IPS DF 6.9 (cell line): ENCODE measurements at regions not wholly inside any gene's neighbourhood (a gene's known extent, or its start where the extent isn't known, plus 50 kb on each side); places are given as distances from the start of the nearest gene placed in this dataset.
"Not testable (repeated sequence)": the region's sequence is repeated elsewhere in the genome, so short reads cannot be mapped to it uniquely, and the experiment has no call there.

Source experiments
- DNase-seq: peaks from one replicate; pipeline ENCODE4 v3.0.0-alpha.2; 2013; ENCODE audit warnings: low read depth, low spot score
- H3K27ac ChIP-seq: one replicate; pipeline ENCODE4 v1.5.1; 2013; ENCODE audit warnings: low read length, control low read depth
- H3K27me3 ChIP-seq: 2 replicates; pipeline ENCODE4 v1.6.1; 2013; ENCODE audit warnings: mild to moderate bottlenecking, low read length; ENCODE audit not compliant: control insufficient read depth, insufficient read depth
- H3K36me3 ChIP-seq: 2 replicates; pipeline ENCODE4 v1.6.1; 2013; ENCODE audit warnings: low read length; ENCODE audit not compliant: control insufficient read depth, insufficient read depth
- H3K4me1 ChIP-seq: 2 replicates; pipeline ENCODE4 v1.6.1; 2013; ENCODE audit warnings: low read length; ENCODE audit not compliant: control insufficient read depth, insufficient read depth
- H3K4me3 ChIP-seq: 2 replicates; pipeline ENCODE4 v1.5.1; 2013; ENCODE audit warnings: mild to moderate bottlenecking, low read length
- H3K9me3 ChIP-seq: 2 replicates; pipeline ENCODE4 v1.6.1; 2013; ENCODE audit warnings: low read length, inconsistent platforms; ENCODE audit not compliant: control insufficient read depth, insufficient read depth
- WGBS: extraction: QIAGEN DNeasy Blood & Tissue Kit; methylation state at CpG from one replicate; pipeline ENCODE4 v1.1.7; 2013; ENCODE audit warnings: mixed read lengths, missing lambda C conversion rate; ENCODE audit not compliant: insufficient read length, insufficient coverage; 5-methylcytosine and 5-hydroxymethylcytosine counted together

DNA sequence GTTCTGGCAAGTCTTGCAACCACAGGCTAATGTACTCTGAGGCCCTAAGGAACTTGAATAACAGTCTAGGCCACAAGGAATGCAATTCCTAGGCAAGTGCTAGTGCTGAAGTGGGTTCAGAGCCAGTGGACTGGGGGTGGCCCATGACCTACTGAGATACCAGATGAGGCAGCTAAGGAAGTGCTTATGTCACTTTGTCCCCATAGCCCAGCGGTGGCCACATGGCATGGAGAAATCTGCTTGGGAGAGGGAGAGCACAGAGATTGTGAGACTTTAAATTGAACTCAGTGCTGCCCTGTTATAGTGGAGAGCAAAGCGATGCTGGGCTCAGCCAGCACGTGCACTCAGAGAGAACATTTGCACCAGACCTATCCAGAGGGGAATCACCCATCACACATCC lies 629.5 kb downstream of the JRKL start:
- H3K36me3 ChIP-seq: no peaks in the 10 kb centered on the region
- no peaks in the 10 kb centered on the region for H3K27me3 ChIP-seq
- no peak overlapping the region for H3K4me3 ChIP-seq
- DNase-seq: no peak
- H3K27ac ChIP-seq: no peak overlapping the region
- no peaks in the 10 kb centered on the region for H3K9me3 ChIP-seq
- no CpG with 5 or more reads among the region's 3 CpGs for WGBS
- H3K4me1 ChIP-seq: no peaks in the 10 kb centered on the region

- Histone ChIP-seq H3K9me3 (no peaks in the 10 kb centered on the region), H3K4me1 (no peaks in the 10 kb centered on the region), H3K4me3 (no peak overlapping the region), H3K36me3 (no peaks in the 10 kb centered on the region), H3K27me3 (no peaks in the 10 kb centered on the region), H3K27ac (no peak overlapping the region)
- DNase-seq: no peak
These were observed 629.9 kb downstream of the JRKL start for GRCh38 chr11:97019754-97020153.

DNA sequence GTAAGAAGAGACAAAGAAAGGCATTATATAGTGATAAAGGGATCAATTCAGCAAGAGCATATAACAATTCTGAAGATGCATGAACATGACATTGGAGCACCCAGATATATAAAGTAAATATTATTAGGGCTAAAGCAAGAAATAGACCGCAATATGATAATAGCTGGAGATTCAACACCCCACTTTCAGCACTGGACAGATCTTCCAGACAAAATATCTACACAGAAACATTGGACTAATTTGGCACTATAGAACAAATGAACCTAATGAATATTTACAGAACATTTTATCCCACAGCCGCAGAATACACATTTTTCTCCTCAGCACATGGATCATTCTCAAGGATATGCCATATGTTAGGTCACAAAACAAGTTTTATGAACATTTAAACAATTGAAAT lies 633.1 kb downstream of the JRKL start:
- no CpG with 5 or more reads among the region's 2 CpGs for WGBS
- H3K4me1 ChIP-seq: no peaks in the 10 kb centered on the region
- H3K4me3 ChIP-seq: no peak overlapping the region
- H3K9me3 ChIP-seq: no peaks in the 10 kb centered on the region
- H3K36me3 ChIP-seq: no peaks in the 10 kb centered on the region
- H3K27me3 ChIP-seq: no peaks in the 10 kb centered on the region
- no peak overlapping the region for H3K27ac ChIP-seq
- no peak for DNase-seq

DNA sequence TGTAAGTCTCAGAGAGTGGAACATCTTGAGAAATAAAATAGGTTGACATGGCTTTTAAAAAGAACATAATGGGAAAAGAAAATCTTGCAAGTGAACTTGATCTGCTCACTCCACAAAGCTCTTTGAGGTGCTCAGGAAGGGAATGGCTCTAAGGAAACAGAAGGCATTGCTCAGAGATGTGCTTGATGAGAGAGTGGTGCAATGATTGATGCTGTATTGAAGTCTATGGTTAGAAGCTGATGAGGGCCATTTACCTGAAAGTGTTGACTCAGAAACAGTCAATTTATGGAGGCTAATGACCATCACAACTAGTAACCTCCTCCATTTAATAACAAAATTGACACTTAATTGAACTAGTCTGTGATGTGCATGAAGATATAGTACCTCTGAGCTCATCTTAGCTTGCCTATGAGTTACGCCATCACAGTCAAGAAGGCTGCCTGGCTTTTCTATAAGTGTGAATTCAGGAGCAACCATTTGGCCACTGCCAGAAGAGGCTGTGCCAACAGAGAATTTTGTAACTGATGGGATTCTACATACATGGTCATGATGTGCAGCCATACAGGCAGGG lies 639.1 kb downstream of the JRKL start:
- H3K27ac ChIP-seq: no peak overlapping the region
- WGBS: no CpG with 5 or more reads among the region's 1 CpG
- no peak overlapping the region for H3K4me3 ChIP-seq
- no peaks in the 10 kb centered on the region for H3K36me3 ChIP-seq
- no peaks in the 10 kb centered on the region for H3K27me3 ChIP-seq
- DNase-seq: no peak
- H3K4me1 ChIP-seq: no peaks in the 10 kb centered on the region
- H3K9me3 ChIP-seq: no peaks in the 10 kb centered on the region

DNA sequence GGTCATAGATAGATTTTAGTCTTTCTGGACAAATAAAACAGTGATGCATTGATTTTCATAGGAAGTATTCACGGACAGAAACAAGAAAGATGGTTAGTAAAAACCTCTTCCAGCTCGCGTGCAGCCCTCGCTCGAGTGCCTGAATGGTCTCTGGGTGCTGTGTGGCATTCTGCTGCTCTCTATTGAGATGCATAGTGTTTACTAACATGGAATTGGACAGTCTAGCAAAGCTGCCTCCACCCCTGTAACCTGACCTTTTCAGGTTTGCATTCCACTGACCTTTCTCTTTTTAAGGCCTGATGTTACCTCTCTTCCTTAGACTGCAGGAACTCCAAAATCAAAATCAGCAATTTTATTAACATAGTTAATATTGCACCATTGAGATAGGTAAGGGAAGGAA lies 643.4 kb downstream of the JRKL start:
- Histone ChIP-seq H3K36me3 (no peaks in the 10 kb centered on the region), H3K4me1 (no peaks in the 10 kb centered on the region), H3K27ac (no peak overlapping the region), H3K4me3 (no peak overlapping the region), H3K9me3 (no peaks in the 10 kb centered on the region), H3K27me3 (no peaks in the 10 kb centered on the region)
- no peak for DNase-seq
- no CpG with 5 or more reads among the region's 5 CpGs for WGBS

DNA sequence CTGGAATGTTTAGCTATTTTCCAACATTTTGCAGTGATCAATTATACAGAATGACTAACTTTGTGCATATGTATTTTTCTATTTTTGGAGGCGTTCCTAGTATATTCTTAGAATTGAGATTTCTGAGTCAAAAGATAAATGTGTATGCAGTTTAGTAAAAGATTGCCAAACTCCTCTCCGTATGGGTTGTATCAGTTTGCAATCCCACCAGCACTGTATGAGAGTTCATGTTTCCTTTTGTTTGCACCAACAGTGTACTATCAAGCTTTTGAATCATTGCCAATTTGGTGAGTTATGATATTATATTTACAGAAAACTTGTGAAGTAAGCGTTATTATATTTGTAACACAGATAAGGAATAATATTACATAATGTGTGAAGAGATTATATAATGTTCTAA lies 658.7 kb downstream of the JRKL start:
- H3K4me3 ChIP-seq: no peak overlapping the region
- no peaks in the 10 kb centered on the region for H3K27me3 ChIP-seq
- H3K4me1 ChIP-seq: no peaks in the 10 kb centered on the region
- no peak for DNase-seq
- H3K9me3 ChIP-seq: no peaks in the 10 kb centered on the region
- WGBS: no CpG with 5 or more reads among the region's 3 CpGs
- H3K27ac ChIP-seq: no peak overlapping the region
- no peaks in the 10 kb centered on the region for H3K36me3 ChIP-seq

DNA sequence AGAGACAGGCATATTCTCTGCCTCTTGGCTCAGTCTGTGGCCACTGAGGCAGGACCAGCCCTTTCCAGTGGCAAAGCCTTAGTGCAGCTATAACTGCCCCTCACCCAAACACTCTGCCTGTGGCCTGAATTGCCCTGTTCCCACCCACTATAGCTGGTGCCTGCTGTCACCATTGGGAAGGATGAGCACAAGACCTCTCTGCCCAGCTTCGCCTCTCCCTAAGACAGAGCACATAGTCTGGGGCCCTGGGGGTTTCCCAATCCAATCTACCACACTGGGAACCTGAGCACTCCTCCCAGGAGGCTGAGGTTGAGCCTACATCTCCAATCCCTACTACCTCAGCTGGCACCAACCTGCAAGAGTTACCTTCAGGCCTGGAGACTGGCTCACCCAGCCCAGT lies 670.4 kb downstream of the JRKL start:
- WGBS: no CpG with 5 or more reads among the region's 1 CpG
- Histone ChIP-seq H3K27ac (no peak overlapping the region), H3K36me3 (no peaks in the 10 kb centered on the region), H3K27me3 (no peaks in the 10 kb centered on the region), H3K4me1 (no peaks in the 10 kb centered on the region), H3K4me3 (no peak overlapping the region), H3K9me3 (no peaks in the 10 kb centered on the region)
- no peak for DNase-seq

DNA sequence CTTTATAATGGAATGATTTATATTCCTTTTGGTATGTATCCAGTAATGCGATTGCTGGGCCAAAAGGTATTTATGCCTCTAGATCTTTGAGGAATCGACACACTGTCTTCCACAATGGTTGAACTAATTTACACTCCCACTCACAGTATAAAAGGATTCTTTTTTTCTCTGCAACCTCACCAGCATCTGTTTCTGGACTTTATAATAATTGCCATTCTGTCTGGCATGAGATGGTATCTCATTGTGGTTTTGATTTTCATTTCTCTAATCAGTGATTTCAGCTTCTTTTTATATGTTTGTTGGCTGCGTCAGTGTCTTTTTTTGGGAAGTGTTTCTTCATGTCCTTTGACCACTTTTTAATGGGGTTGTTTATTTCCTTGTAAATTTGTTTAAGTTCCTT lies 679.3 kb downstream of the JRKL start:
- Histone ChIP-seq H3K27ac (no peak overlapping the region), H3K4me1 (no peaks in the 10 kb centered on the region), H3K36me3 (no peaks in the 10 kb centered on the region), H3K27me3 (no peaks in the 10 kb centered on the region), H3K4me3 (no peak overlapping the region), H3K9me3 (no peaks in the 10 kb centered on the region)
- no CpG with 5 or more reads among the region's 3 CpGs for WGBS
- no peak for DNase-seq

GRCh38 chr11:97072420-97072819 lies 682.6 kb downstream of the JRKL start:
- Histone ChIP-seq H3K9me3 (no peaks in the 10 kb centered on the region), H3K27me3 (no peaks in the 10 kb centered on the region), H3K4me1 (no peaks in the 10 kb centered on the region), H3K36me3 (no peaks in the 10 kb centered on the region), H3K4me3 (no peak overlapping the region), H3K27ac (no peak overlapping the region)
- WGBS: no CpG with 5 or more reads among the region's 2 CpGs
- no peak for DNase-seq

GRCh38 chr11:97076666-97077065 lies 686.9 kb downstream of the JRKL start:
- not testable (repeated sequence) for H3K36me3 ChIP-seq, H3K27ac ChIP-seq, H3K4me1 ChIP-seq, DNase-seq, H3K9me3 ChIP-seq, H3K4me3 ChIP-seq, H3K27me3 ChIP-seq
- WGBS: no CpG with 5 or more reads among the region's 19 CpGs

- DNase-seq: no peak
- H3K4me1 ChIP-seq: no peaks in the 10 kb centered on the region
- H3K4me3 ChIP-seq: no peak overlapping the region
- no peaks in the 10 kb centered on the region for H3K27me3 ChIP-seq
- no peaks in the 10 kb centered on the region for H3K36me3 ChIP-seq
- H3K9me3 ChIP-seq: no peaks in the 10 kb centered on the region
- H3K27ac ChIP-seq: no peak overlapping the region
- no CpG with 5 or more reads among the region's 2 CpGs for WGBS
These were observed 688.6 kb downstream of the JRKL start for GRCh38 chr11:97078443-97078842.
